Memory B cell (primary cell): ENCODE measurements at regions not wholly inside any gene's neighbourhood (a gene's known extent, or its start where the extent isn't known, plus 50 kb on each side); places are given as distances from the start of the nearest gene placed in this dataset.

Experiments
- ATAC-seq: fragments of 150-1000 bp; cut with Tn5 transposase; 2 replicates; pipeline ENCODE4 v1.10.0; 2021; ENCODE audit warnings: low read depth, mild to moderate bottlenecking, moderate library complexity
- DNase-seq, 2 donors: peaks; one replicate each; pipeline ENCODE4 v3.0.0; 2022; ENCODE audit warnings: low spot score in 2 of 2
- H3K27ac Mint-ChIP-seq: one replicate; pipeline ENCODE4 v1.8.0; 2022; ENCODE audit warnings: mild to moderate bottlenecking, moderate library complexity, mixed read lengths
- H3K27me3 Mint-ChIP-seq: one replicate; pipeline ENCODE4 v1.8.0; 2022; ENCODE audit warnings: mixed read lengths
- H3K36me3 Mint-ChIP-seq: one replicate; pipeline ENCODE4 v1.8.0; 2022; ENCODE audit warnings: mild to moderate bottlenecking, mixed read lengths
- H3K4me1 Mint-ChIP-seq: one replicate; pipeline ENCODE4 v1.8.0; 2022; ENCODE audit warnings: mixed read lengths
- H3K4me3 Mint-ChIP-seq: one replicate; pipeline ENCODE4 v1.8.0; 2022; ENCODE audit warnings: mild to moderate bottlenecking, moderate library complexity, mixed read lengths
- H3K9me3 Mint-ChIP-seq: one replicate; pipeline ENCODE4 v1.8.0; 2022; ENCODE audit warnings: mixed read lengths

DNA sequence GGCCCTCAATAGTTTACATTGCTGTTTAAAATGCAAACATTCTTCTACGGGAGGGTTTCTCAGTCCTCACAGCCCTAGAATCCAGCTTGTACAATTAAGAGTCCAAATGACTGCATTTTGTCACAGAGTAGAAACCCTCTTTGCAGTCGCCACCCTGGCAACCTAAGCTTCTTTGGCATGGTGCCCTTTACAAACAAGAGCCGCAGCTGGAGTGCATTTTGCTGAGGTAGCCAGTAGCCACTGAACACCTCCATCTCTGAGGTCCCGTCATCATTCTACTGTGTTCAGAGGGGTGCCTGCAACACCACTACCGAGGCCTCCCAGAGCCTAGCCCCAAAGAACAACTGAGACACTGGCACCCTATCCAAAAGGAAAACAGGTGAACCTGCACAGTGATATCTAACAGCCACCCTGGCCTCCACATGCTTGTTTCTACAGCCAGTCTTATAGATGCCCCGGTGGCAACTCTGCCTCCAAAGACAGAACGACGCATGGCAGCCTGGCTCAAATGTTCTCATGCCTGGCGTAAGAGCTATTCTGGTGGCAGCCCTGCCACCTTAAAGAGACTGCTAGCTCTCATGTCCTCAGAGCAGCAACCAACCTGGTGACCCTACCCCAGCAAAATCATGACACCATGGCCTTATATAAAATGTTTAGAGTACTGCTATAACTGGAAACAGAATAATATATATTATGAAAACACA lies 801.9 kb downstream of the TECRL start:
- Mint-ChIP-seq H3K27ac (no peak overlapping the region), H3K4me3 (no peak overlapping the region), H3K9me3 (peaks cover 3% of the 10 kb centered on the region), H3K36me3 (no peaks in the 10 kb centered on the region), H3K27me3 (no peaks in the 10 kb centered on the region), H3K4me1 (no peaks in the 10 kb centered on the region)
- DNase-seq (no peak), ATAC-seq (no peak)

DNA sequence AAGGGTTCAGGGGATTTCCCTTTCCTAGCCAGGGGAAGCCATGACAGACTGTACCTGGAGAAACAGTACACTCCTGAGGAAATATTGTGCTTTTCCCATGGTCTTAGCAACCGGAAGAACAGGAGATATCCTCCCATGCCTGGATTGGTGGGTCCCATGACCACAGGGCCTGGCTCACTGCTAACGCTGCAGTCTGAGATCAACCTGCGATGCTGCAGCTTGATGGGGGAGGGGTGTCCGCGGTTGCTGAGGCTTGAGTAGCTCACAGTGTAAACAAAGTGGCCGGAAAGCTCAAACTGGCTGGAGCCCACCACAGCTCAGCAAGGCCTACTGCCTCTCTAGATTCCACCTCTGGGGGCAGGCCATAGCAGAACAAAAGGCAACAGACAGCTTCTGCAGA lies 819.5 kb downstream of the TECRL start:
- H3K4me1 Mint-ChIP-seq: no peaks in the 10 kb centered on the region
- H3K36me3 Mint-ChIP-seq: no peaks in the 10 kb centered on the region
- H3K9me3 Mint-ChIP-seq: peaks cover 5% of the 10 kb centered on the region
- ATAC-seq: no peak
- H3K27me3 Mint-ChIP-seq: no peaks in the 10 kb centered on the region
- H3K27ac Mint-ChIP-seq: no peak overlapping the region
- no peak overlapping the region for H3K4me3 Mint-ChIP-seq
- no peak for DNase-seq

GRCh38 chr4:63583561-63583960 lies 825.7 kb downstream of the TECRL start:
- no peaks in the 10 kb centered on the region for H3K4me1 Mint-ChIP-seq
- ATAC-seq (no peak), DNase-seq (no peak)
- no peak overlapping the region for H3K27ac Mint-ChIP-seq
- H3K36me3 Mint-ChIP-seq: no peaks in the 10 kb centered on the region
- H3K4me3 Mint-ChIP-seq: no peak overlapping the region
- H3K9me3 Mint-ChIP-seq: peaks cover 1% of the 10 kb centered on the region
- H3K27me3 Mint-ChIP-seq: no peaks in the 10 kb centered on the region

GRCh38 chr4:63583007-63583406 lies 826.2 kb downstream of the TECRL start:
- Mint-ChIP-seq H3K9me3 (peaks cover 1% of the 10 kb centered on the region), H3K4me1 (no peaks in the 10 kb centered on the region), H3K27ac (no peak overlapping the region), H3K4me3 (no peak overlapping the region), H3K27me3 (no peaks in the 10 kb centered on the region), H3K36me3 (no peaks in the 10 kb centered on the region)
- DNase-seq (no peak), ATAC-seq (no peak)

- no peaks in the 10 kb centered on the region for H3K27me3 Mint-ChIP-seq
Measured at GRCh38 chr4:63580796-63581475, 828.3 kb downstream of the TECRL start.

GRCh38 chr4:63578383-63578782 lies 830.9 kb downstream of the TECRL start:
- Mint-ChIP-seq H3K4me3 (no peak overlapping the region), H3K4me1 (no peaks in the 10 kb centered on the region), H3K36me3 (no peaks in the 10 kb centered on the region), H3K27me3 (no peaks in the 10 kb centered on the region), H3K27ac (no peak overlapping the region), H3K9me3 (peaks cover 1% of the 10 kb centered on the region)
- DNase-seq (no peak), ATAC-seq (no peak)

More at GRCh38 chr4:63580796-63581475, 828.3 kb downstream of the TECRL start:
- DNase-seq (no peak), ATAC-seq (no peak)
- Mint-ChIP-seq H3K27ac (no peak overlapping the region), H3K36me3 (no peaks in the 10 kb centered on the region), H3K4me1 (no peaks in the 10 kb centered on the region), H3K4me3 (no peak overlapping the region), H3K9me3 (peaks cover 1% of the 10 kb centered on the region)

DNA sequence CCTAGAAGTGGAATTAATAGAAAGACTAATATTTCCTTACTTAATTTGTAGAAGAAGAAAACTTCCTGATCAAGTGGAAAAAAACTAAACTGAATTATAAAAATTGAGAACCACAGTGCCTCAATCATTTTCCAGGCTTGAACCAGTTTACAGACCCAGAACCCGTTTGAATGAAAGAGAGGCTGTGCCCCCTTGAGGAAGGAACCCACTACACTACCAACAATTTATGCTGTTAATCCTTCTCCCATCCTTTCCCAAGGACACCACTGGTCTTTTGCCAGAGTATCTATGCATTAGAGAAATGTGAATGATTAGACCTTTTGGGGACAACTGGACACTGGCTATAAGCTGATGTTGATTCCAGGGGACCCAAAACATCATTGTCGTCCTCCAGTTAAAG lies 842.6 kb downstream of the TECRL start:
- H3K4me3 Mint-ChIP-seq: no peak overlapping the region
- no peak overlapping the region for H3K27ac Mint-ChIP-seq

GRCh38 chr4:63563288-63564014 lies 845.8 kb downstream of the TECRL start:
- no peaks in the 10 kb centered on the region for H3K27me3 Mint-ChIP-seq
- no peaks in the 10 kb centered on the region for H3K36me3 Mint-ChIP-seq
- ATAC-seq (no peak), DNase-seq (no peak)
- H3K4me1 Mint-ChIP-seq: no peaks in the 10 kb centered on the region
- H3K27ac Mint-ChIP-seq: no peak overlapping the region
- no peak overlapping the region for H3K4me3 Mint-ChIP-seq
- H3K9me3 Mint-ChIP-seq: peaks cover 6% of the 10 kb centered on the region

More for the DNA sequence above, 842.6 kb downstream of the TECRL start:
- Mint-ChIP-seq H3K9me3 (peaks cover 3% of the 10 kb centered on the region), H3K4me1 (no peaks in the 10 kb centered on the region), H3K36me3 (no peaks in the 10 kb centered on the region), H3K27me3 (no peaks in the 10 kb centered on the region)
- ATAC-seq (no peak), DNase-seq (no peak)

DNA sequence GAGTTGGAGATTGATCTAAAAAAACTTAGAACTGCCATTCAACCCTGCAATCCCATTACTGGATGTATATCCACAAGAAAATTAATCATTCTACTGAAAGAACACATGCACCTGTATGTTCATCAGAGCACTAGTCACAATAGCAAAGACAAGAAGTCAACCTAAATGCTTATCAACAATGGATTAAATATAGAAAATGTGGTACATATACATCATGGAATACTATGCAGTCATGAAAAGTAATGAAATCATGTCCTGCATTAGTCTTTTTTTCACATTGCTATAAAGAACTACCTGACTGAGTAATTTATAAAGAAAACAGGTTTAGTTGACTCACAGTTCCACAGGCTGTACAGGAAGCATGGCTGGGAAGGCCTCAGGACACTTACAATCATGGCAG lies 850.5 kb downstream of the TECRL start:
- Mint-ChIP-seq H3K27ac (no peak overlapping the region), H3K36me3 (no peaks in the 10 kb centered on the region), H3K4me3 (no peak overlapping the region), H3K9me3 (peaks cover 11% of the 10 kb centered on the region), H3K4me1 (no peaks in the 10 kb centered on the region), H3K27me3 (no peaks in the 10 kb centered on the region)
- DNase-seq: no peak
- no peak for ATAC-seq

DNA sequence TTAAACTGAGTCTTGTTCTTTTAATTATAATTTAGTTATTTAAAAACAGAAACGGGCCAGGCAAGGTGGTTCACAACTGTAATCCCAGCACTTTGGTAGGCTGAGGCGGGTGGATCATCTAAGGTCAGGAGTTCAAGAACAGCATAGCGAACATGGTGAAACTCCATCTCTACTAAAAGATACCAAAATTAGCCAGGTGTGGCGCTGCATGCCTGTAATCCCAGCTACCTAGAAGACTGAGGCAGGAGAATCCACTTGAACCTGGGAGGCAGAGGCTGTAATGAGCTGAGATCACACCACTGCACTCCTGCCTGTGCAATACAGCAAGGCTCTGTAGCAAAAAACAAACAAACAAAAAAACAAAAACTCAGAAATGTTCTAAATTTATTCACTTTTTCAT lies 852.9 kb downstream of the TECRL start:
- H3K27ac Mint-ChIP-seq: no peak overlapping the region
- no peak overlapping the region for H3K4me3 Mint-ChIP-seq
- no peak for ATAC-seq

DNA sequence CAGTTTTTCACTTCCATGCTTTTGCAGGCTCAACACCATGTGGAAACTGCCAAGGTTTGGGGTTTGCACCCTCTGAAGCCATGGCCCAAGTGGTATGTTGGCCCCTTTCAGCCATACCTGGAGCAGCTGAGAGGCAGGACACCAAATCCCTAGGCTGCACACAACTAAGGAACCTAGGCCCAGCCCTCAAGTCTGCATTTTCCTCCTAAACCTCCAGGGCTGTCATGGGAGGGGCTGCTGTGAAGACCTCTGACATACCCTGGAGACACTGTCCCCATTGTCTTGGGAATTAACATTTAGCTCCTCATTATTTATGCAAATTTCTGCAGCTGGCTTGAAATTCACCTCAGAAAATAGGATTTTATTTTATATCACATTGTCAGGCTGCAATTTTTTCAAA lies 856.1 kb downstream of the TECRL start:
- Mint-ChIP-seq H3K9me3 (peaks cover 7% of the 10 kb centered on the region), H3K27me3 (no peaks in the 10 kb centered on the region), H3K4me1 (no peaks in the 10 kb centered on the region), H3K27ac (no peak overlapping the region), H3K36me3 (no peaks in the 10 kb centered on the region), H3K4me3 (no peak overlapping the region)
- ATAC-seq (no peak), DNase-seq (no peak)

More for the DNA sequence above, 852.9 kb downstream of the TECRL start:
- no peak for DNase-seq
- Mint-ChIP-seq H3K4me1 (no peaks in the 10 kb centered on the region), H3K9me3 (peaks cover 10% of the 10 kb centered on the region), H3K27me3 (no peaks in the 10 kb centered on the region), H3K36me3 (no peaks in the 10 kb centered on the region)

GRCh38 chr4:63541828-63542227 lies 867.4 kb downstream of the TECRL start:
- ATAC-seq (no peak), DNase-seq (no peak)
- Mint-ChIP-seq H3K4me1 (no peaks in the 10 kb centered on the region), H3K9me3 (peaks cover 10% of the 10 kb centered on the region), H3K36me3 (no peaks in the 10 kb centered on the region), H3K27ac (no peak overlapping the region), H3K27me3 (no peaks in the 10 kb centered on the region), H3K4me3 (no peak overlapping the region)

GRCh38 chr4:63529581-63530337 lies 879.5 kb downstream of the TECRL start:
- Mint-ChIP-seq H3K27me3 (no peaks in the 10 kb centered on the region), H3K4me3 (no peak overlapping the region), H3K36me3 (no peaks in the 10 kb centered on the region), H3K4me1 (no peaks in the 10 kb centered on the region), H3K27ac (no peak overlapping the region), H3K9me3 (no peaks in the 10 kb centered on the region)
- DNase-seq (no peak), ATAC-seq (no peak)
